ENCODE measurements at regions not wholly inside any gene's neighbourhood (a gene's known extent, or its start where the extent isn't known, plus 50 kb on each side); places are given as distances from the start of the nearest gene placed in this dataset.

DNA sequence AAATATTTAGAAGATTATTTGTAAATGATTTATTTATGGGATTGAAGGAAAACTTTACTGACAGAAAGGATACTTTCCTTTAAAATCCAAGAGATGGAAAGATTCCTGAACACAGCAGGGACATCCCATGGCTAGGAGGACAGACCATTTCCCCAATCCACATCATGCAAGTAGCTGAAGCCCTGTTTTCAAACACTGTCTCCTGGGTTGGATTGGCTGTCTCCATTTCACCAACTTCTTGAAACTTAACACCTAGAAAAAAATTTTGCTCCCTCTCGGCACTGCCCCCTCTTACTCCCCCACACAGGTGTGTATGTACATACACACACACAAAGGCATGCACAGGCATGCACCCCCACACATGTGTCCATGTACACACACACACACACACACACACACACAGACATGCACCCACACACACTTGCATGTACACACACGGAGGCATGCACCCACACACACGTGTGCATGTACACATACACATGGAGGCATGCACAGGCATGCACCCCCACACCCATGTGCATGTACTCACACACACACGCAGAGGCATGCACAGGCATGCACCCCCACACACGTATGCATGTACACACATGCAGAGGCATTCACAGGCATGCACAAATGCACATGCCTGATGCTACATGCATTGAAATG is 320.0 kb downstream of the CHRM3 start:
- WGBS, 3 donors, result 74 to 87% (median 78%) methylated on average over 5 of the region's 5 CpGs
- no peak overlapping the region for H3K4me3 ChIP-seq
- TF ChIP-seq EP300 (IDR thresholded peaks at IDR 0.05), result no peak
- no peak for TF ChIP-seq POLR2A (IDR thresholded peaks at IDR 0.05)
- TF ChIP-seq, protein P1, sequence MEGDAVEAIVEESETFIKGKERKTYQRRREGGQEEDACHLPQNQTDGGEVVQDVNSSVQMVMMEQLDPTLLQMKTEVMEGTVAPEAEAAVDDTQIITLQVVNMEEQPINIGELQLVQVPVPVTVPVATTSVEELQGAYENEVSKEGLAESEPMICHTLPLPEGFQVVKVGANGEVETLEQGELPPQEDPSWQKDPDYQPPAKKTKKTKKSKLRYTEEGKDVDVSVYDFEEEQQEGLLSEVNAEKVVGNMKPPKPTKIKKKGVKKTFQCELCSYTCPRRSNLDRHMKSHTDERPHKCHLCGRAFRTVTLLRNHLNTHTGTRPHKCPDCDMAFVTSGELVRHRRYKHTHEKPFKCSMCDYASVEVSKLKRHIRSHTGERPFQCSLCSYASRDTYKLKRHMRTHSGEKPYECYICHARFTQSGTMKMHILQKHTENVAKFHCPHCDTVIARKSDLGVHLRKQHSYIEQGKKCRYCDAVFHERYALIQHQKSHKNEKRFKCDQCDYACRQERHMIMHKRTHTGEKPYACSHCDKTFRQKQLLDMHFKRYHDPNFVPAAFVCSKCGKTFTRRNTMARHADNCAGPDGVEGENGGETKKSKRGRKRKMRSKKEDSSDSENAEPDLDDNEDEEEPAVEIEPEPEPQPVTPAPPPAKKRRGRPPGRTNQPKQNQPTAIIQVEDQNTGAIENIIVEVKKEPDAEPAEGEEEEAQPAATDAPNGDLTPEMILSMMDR (IDR thresholded peaks at IDR 0.05), result no peak

DNA sequence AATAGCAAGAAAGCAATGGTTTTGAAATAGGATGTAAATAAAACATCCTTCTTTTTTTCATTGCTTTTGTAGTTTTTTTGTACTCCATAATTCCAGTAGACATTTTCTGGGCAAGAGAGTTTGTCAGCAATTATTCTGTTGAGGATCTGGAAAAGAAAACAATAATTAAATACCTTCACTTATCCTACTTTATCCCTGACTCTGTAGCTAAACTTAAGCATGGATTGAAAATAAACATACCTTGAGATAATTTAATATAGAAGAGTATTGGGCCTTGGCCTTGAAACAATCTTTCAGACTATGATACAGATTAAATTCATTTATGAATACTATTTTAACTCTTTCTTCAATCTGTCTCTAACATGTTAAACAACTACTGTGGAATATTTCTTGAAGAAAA is 321.2 kb downstream of the CHRM3 start:
- intact Hi-C loops (cut with DNase I), result no loop called here
- no peak overlapping the region for H3K27ac ChIP-seq
- TF ChIP-seq, protein P1 (IDR thresholded peaks at IDR 0.05), result no peak
- no peaks in the 10 kb centered on the region for H3K27me3 ChIP-seq
- H3K4me3 ChIP-seq, result no peak overlapping the region
- DNase-seq, result no peak
- H3K4me1 ChIP-seq (ENCODE audit: insufficient read depth), result no peaks in the 10 kb centered on the region
- H3K36me3 ChIP-seq, result no peaks in the 10 kb centered on the region
- H3K9me3 ChIP-seq, result no peaks in the 10 kb centered on the region

More for the DNA sequence above, 320.0 kb downstream of the CHRM3 start:
- H3K27me3 ChIP-seq, result no peaks in the 10 kb centered on the region
- no peak overlapping the region for H3K27ac ChIP-seq
- H3K9me3 ChIP-seq, result no peaks in the 10 kb centered on the region
- H3K36me3 ChIP-seq, result no peaks in the 10 kb centered on the region
- no peak for DNase-seq
- no peaks in the 10 kb centered on the region for H3K4me1 ChIP-seq (ENCODE audit: insufficient read depth)
- intact Hi-C loops (cut with DNase I), result no loop called here

DNA sequence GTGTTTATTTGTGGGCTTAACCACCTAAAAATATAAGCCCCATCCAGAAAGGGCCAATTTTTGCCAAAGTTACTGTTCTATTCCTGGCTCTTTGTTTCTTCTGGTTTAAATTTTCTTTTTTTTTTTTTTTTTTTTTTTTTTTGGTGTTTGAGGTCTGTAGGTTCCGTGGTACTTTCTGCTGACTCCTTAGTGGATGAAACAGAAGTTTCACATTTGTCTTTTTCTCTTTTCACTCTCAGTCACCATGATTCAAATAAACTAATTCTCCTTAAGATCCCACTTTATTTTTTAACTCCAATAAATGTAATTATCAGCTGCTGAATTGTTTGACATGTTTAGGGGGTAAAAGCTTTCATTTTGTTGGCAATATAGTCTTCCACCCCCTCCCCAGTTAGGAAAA is 322.3 kb downstream of the CHRM3 start:
- H3K4me3 ChIP-seq, result no peak overlapping the region
- intact Hi-C loops (cut with DNase I), result no loop called here
- no peaks in the 10 kb centered on the region for H3K36me3 ChIP-seq
- H3K27me3 ChIP-seq, result no peaks in the 10 kb centered on the region
- no peak for DNase-seq
- no peak overlapping the region for H3K27ac ChIP-seq
- H3K4me1 ChIP-seq (ENCODE audit: insufficient read depth), result no peaks in the 10 kb centered on the region
- 81 to 98% (median 89%) methylated on average over 1 of the region's 1 CpG for WGBS, 3 donors
- H3K9me3 ChIP-seq, result no peaks in the 10 kb centered on the region
- TF ChIP-seq, protein P1 (IDR thresholded peaks at IDR 0.05), result no peak
- TF ChIP-seq EP300 (IDR thresholded peaks at IDR 0.05) (no peak), POLR2A (IDR thresholded peaks at IDR 0.05) (no peak)

DNA sequence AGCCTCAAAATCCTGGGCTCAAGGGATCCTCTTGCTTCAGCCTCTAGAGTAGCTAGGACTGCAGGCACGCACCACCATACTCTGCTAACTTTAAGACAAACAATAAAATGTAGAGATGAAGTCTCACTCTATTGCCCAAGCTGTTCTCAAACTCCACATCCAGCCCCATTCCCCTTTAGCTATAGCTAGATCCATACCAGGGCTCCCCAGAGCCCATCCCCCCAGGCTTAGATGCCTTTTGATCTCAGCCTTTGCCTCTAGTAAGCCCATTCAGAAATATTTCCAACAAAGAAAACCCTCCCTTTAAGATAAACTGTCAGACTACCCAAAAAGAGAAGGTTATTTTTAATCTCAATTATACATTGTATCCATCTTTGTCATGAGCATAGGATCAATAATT is 325.4 kb downstream of the CHRM3 start:
- TF ChIP-seq POLR2A (IDR thresholded peaks at IDR 0.05), result no peak
- TF ChIP-seq, protein P1 (IDR thresholded peaks at IDR 0.05), result no peak
- TF ChIP-seq EP300 (IDR thresholded peaks at IDR 0.05), result no peak
- intact Hi-C loops (cut with DNase I), result no loop called here

More for the DNA sequence above, 325.4 kb downstream of the CHRM3 start:
- H3K4me1 ChIP-seq (ENCODE audit: insufficient read depth), result no peaks in the 10 kb centered on the region
- H3K4me3 ChIP-seq, result no peak overlapping the region
- H3K27ac ChIP-seq, result no peak overlapping the region
- H3K36me3 ChIP-seq, result no peaks in the 10 kb centered on the region
- no peak for DNase-seq
- no peaks in the 10 kb centered on the region for H3K27me3 ChIP-seq
- 95 to 100% (median 96%) methylated on average over 1 of the region's 1 CpG for WGBS, 3 donors
- H3K9me3 ChIP-seq, result no peaks in the 10 kb centered on the region

All from ovary (tissue), 7 donors.